Fibroblast of pulmonary artery (primary cell): ENCODE measurements at regions not wholly inside any gene's neighbourhood (a gene's known extent, or its start where the extent isn't known, plus 50 kb on each side); places are given as distances from the start of the nearest gene placed in this dataset.
"Not testable (repeated sequence)": the region's sequence is repeated elsewhere in the genome, so short reads cannot be mapped to it uniquely, and the experiment has no call there.

Source experiments
- DNase-seq: peaks from one replicate; pipeline ENCODE4 v3.0.0-alpha.2; 2010; ENCODE audit warnings: low read depth
- H3K4me3 ChIP-seq: replicated peaks from 2 replicates; pipeline ENCODE4 v1.5.1; 2011; ENCODE audit warnings: low read depth, mild to moderate bottlenecking, control low read depth, low read length, moderate library complexity
- TF ChIP-seq, protein P1 (sequence below): IDR thresholded peaks from 2 replicates; pipeline ENCODE4 v1.5.1; 2011; ENCODE audit warnings: mild to moderate bottlenecking, control low read depth, low read length, inconsistent platforms; ENCODE audit errors: missing control alignments

DNA sequence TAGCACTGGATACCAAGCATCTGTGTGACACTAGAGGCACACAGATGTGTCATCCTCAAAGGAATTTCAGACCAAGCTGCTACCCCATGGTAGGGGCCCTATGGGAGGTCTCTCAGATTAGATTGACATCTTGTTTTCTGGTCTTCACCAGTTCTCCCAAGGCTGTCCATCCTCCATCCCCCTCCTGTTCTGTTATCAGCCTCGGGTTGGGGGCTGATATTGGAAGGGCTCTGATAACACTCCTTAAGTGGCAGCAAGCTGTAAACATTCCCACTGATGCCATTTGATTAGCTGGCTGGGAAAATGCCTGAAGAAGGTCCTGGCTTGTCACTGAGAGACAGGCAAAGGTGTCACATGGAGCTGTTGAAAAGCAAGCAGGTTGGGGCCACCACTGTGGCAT lies 185.9 kb upstream of the RBM19 start:
- no peak for DNase-seq
- TF ChIP-seq, protein P1, sequence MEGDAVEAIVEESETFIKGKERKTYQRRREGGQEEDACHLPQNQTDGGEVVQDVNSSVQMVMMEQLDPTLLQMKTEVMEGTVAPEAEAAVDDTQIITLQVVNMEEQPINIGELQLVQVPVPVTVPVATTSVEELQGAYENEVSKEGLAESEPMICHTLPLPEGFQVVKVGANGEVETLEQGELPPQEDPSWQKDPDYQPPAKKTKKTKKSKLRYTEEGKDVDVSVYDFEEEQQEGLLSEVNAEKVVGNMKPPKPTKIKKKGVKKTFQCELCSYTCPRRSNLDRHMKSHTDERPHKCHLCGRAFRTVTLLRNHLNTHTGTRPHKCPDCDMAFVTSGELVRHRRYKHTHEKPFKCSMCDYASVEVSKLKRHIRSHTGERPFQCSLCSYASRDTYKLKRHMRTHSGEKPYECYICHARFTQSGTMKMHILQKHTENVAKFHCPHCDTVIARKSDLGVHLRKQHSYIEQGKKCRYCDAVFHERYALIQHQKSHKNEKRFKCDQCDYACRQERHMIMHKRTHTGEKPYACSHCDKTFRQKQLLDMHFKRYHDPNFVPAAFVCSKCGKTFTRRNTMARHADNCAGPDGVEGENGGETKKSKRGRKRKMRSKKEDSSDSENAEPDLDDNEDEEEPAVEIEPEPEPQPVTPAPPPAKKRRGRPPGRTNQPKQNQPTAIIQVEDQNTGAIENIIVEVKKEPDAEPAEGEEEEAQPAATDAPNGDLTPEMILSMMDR, result no peak

DNA sequence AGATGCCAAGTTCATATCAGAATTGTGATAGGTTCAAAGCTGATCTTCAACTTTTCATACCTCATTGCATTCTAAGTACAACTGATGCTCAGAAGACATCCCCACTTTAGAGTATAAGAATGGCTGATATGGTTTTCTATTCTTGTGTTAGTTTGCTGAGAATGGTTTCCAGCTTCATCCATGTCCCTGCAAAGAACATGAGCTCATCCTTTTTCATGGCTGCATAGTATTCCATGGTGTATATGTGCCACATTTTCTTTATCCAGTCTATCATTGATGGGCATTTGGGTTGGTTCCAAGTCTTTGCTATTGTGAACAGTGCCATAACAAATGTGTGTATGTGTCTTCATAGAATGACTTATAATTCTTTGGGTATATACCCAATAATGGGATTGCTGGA lies 184.5 kb upstream of the RBM19 start:
- not testable (repeated sequence) for H3K4me3 ChIP-seq, DNase-seq

More for the DNA sequence above, 185.9 kb upstream of the RBM19 start:
- no peak overlapping the region for H3K4me3 ChIP-seq

DNA sequence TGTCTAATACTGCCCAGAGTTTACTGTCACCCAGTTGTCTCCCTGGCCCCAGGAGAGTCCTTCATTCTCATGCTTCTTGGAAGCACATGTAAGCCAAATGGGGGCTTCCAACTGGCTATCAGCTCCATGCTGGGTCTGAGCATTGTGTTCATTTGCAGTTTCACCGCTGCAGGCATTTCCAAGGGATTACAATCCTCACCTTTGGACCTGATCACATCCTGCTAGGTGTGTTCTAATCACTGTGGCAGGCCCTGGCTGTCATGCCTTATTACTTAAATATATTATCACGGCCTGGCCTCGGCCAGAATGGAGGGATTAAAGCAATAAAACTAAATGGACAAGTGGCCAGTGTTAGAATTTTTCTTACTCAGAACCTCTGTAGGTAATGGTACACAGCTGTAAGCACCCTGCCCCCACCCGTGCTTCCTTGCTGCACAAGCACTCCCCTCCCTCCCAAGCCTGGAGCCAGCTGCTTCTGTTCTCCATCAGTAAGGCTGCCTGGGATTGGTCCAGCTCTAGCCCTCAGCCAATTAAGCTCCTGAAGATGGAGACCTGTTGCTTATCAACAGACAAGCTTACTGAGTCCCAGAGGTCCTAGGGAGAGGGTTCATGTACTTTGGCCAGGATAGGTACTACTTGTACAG lies 175.9 kb upstream of the RBM19 start:
- TF ChIP-seq, protein P1, result no peak
- H3K4me3 ChIP-seq, result no peak overlapping the region
- no peak for DNase-seq

DNA sequence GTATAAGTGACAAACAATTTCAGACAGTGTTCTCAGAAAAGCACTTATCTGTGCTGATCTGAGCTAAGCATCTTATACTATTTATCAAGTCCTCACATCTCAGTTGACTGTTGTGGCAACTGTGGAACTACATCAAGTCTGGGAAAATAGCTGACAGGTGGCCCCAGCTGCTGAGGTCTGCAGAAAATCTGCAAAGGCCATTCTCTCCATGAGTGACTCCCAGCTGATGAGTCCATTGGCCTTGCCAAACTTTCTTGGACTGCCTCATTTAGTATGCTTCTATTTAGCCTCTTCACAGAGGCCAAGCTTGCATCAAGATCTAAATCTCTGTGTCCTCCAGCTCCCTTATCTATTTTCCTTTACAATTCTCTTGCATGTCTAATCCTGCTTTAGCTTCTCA lies 174.5 kb upstream of the RBM19 start:
- DNase-seq, result no peak
- TF ChIP-seq, protein P1, result no peak
- no peak overlapping the region for H3K4me3 ChIP-seq

DNA sequence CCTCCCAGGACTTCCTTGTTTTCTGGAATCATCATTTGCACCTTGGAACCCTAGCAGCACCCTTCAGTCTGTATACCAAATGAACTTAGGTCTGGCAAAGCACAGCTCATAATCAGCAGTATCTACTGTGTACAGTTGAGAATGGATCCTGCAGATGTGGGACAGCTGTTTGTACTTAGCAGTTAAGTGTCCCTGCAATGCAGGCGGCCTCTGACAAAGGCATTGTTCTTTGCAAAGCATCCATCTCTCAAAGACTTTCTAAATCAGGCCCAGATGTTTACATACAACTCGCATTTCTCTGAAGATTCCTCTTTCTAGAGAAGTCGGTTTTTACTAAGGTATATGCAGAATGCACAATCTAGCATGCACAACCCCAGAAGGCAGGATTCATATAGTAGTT lies 170.5 kb upstream of the RBM19 start:
- H3K4me3 ChIP-seq, result no peak overlapping the region
- TF ChIP-seq, protein P1, result no peak
- DNase-seq, result no peak

DNA sequence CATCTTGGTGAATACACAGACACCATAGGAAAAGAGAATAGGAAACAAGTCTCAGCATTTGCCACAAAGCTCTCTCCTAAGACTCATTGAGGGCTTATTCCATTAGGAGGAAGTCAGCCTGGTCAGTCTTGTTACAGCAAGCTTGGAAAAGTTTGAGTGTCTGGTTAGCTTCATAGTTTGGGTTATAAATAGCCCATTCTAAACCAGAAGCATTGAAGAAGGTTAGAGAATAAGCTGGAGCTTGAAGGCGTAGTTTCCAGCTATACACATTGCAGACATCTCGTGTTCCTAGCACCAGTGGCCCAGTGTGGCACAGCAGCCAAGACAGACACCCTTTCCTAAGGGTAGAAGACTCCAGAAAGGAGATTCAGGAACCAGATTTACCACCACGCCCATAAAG lies 168.8 kb upstream of the RBM19 start:
- H3K4me3 ChIP-seq, result no peak overlapping the region
- TF ChIP-seq, protein P1, result no peak
- DNase-seq, result no peak

DNA sequence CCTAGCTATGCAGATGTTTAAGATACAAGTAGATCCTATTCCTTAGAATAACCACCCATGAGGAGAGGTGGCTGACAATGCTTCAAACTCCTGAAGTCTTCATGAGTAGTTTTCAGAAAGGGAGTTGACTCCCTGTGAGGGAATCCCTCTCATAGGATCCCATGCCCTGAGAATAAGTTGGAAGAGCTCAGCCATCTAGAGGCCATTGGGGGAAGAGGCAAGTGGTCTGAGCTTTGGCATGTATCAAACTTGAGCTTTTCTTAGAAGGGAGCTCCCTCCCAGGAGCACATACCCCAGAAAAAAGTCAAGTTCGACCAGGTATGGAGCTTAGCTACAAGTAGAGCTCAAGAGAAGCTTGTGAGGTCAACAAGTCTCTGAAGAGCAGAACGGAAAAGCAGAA lies 165.7 kb upstream of the RBM19 start:
- TF ChIP-seq, protein P1, result no peak
- H3K4me3 ChIP-seq, result no peak overlapping the region
- no peak for DNase-seq

DNA sequence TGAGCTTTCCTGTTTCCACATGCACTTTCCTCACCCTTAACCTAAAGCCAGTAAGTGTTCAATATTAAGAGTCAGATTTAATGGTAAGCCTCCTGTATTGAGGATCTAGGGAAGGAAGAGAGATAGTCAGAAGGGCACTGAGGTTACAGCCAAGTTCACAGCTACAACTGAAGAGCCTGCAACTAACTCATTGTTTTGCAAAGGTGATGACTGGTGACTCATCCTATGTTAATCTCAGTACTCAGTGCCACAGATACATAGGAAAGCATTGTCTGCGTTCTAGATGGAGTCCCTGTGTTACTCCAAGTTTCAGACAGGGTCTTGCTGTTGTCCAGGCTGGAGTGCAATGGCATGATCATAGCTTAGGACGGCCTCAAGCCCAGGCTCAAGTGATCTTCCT lies 157.0 kb upstream of the RBM19 start:
- no peak for DNase-seq
- no peak overlapping the region for H3K4me3 ChIP-seq
- TF ChIP-seq, protein P1, result no peak
